Esophagus squamous epithelium (tissue), 5 donors: ENCODE measurements at regions not wholly inside any gene's neighbourhood (a gene's known extent, or its start where the extent isn't known, plus 50 kb on each side); places are given as distances from the start of the nearest gene placed in this dataset.
"Not testable (repeated sequence)": the region's sequence is repeated elsewhere in the genome, so short reads cannot be mapped to it uniquely, and the experiment has no call there.

Experiments used
- DNase-seq: peaks from one replicate; lab custom pipeline; 2025; lab: John Stamatoyannopoulos, UW
- H3K27ac ChIP-seq, 4 donors: fragments of 200-600 bp; sonication (generic); one replicate each; pipeline ENCODE4 v1.5.1; 2016 to 2019; ENCODE audit warnings: mild to moderate bottlenecking in 1 of 4
- H3K27me3 ChIP-seq, 4 donors: fragments of 200-600 bp; sonication (generic); 1 replicate in 3 of 4; 2 replicates in 1 of 4; pipeline versions ENCODE4 v1.5.1 to v1.6.0; 2017 to 2021; ENCODE audit warnings: antibody characterized with exemption in 1 of 4
- H3K36me3 ChIP-seq, 3 donors: fragments of 200-600 bp; sonication (generic); one replicate each; pipeline ENCODE4 v1.5.1; 2016 to 2019
- H3K4me1 ChIP-seq, 3 donors: fragments of 200-600 bp; sonication (generic); one replicate each; pipeline ENCODE4 v1.5.1; 2017 to 2019
- H3K4me3 ChIP-seq, 4 donors: fragments of 200-600 bp; sonication (generic); 1 replicate in 3 of 4; 2 replicates in 1 of 4; pipeline ENCODE4 v1.5.1; 2016 to 2019; ENCODE audit warnings: mild to moderate bottlenecking in 2 of 4, moderate library complexity in 1 of 4
- H3K9me3 ChIP-seq, 3 donors: fragments of 200-600 bp; sonication (generic); one replicate each; pipeline ENCODE4 v1.5.1; 2016 to 2019
- CTCF ChIP-seq, 6 experiments: fragments of 450-650 bp in 4 of 6; fragments of 200-600 bp in 2 of 6; sonication (generic) in 2 of 6; IDR thresholded peaks; one replicate each; pipeline ENCODE4 v1.5.1; 2016 to 2019; ENCODE audit warnings: antibody characterized with exemption in 6 of 6, mild to moderate bottlenecking in 4 of 6, moderate library complexity in 4 of 6
- POLR2A ChIP-seq, 4 donors: fragments of 450-650 bp; IDR thresholded peaks; one replicate each; pipeline ENCODE4 v1.6.1; 2017; ENCODE audit warnings: antibody characterized with exemption in 4 of 4, mild to moderate bottlenecking in 4 of 4, moderate library complexity in 3 of 4
- WGBS, 2 donors: methylation state at CpG; one replicate each; pipeline ENCODE4 v1.1.5; 2018; 5-methylcytosine and 5-hydroxymethylcytosine counted together
- intact Hi-C: fragments of 100-400 bp; cut with DNase I; formaldehyde crosslinking; loops from one replicate; pipeline ENCODE4 v1.15.0; 2022
- donor health status: DM: yes; HTN: yes; CAD: no.

- DNase-seq, result no peak
Observed at GRCh38 chr2:242041816-242042215, 172.3 kb downstream of the RTP5 start.

GRCh38 chr2:242043538-242044312 lies 174.2 kb downstream of the RTP5 start:
- Histone ChIP-seq H3K9me3 (no peaks in the 10 kb centered on the region), H3K27me3 (peaks cover 0 to 89% (median 7%) of the 10 kb centered on the region in 4 donors), H3K4me1 (no peaks in the 10 kb centered on the region), H3K4me3 (no peak overlapping the region), H3K27ac (no peak overlapping the region), H3K36me3 (no peaks in the 10 kb centered on the region)
- DNase-seq, result no peak
- intact Hi-C loops, result no loop called here
- TF ChIP-seq POLR2A (IDR thresholded peaks at IDR 0.05) (no peak), CTCF (IDR thresholded peaks at IDR 0.05) (no peak)
- 63 to 66% methylated on average over 10 to 12 of the region's 13 CpGs for WGBS, 2 donors

More at GRCh38 chr2:242041816-242042215, 172.3 kb downstream of the RTP5 start:
- Histone ChIP-seq H3K27me3 (peaks cover 0 to 94% (median 3%) of the 10 kb centered on the region in 4 donors), H3K9me3 (no peaks in the 10 kb centered on the region), H3K36me3 (no peaks in the 10 kb centered on the region), H3K4me3 (no peak overlapping the region), H3K27ac (no peak overlapping the region), H3K4me1 (no peaks in the 10 kb centered on the region)
- intact Hi-C loops, result no loop called here
- TF ChIP-seq POLR2A (IDR thresholded peaks at IDR 0.05) (no peak), CTCF (IDR thresholded peaks at IDR 0.05) (no peak)
- 86 to 96% methylated on average over 2 to 3 of the region's 3 CpGs for WGBS, 2 donors

- H3K4me1 ChIP-seq, result no peaks in the 10 kb centered on the region
- no peaks in the 10 kb centered on the region for H3K9me3 ChIP-seq
- no peaks in the 10 kb centered on the region for H3K36me3 ChIP-seq
- H3K27me3 ChIP-seq, result peaks cover 0 to 87% (median 7%) of the 10 kb centered on the region in 4 donors
- DNase-seq, result no peak
- no peak overlapping the region for H3K4me3 ChIP-seq
- H3K27ac ChIP-seq, result no peak overlapping the region
- intact Hi-C loops, result no loop called here
- 54% methylated on average over 3 of the region's 4 CpGs; no CpG with 5 or more reads in 1 of the 2 donors for WGBS, 2 donors
- TF ChIP-seq CTCF (IDR thresholded peaks at IDR 0.05) (no peak), POLR2A (IDR thresholded peaks at IDR 0.05) (no peak)
Observed at GRCh38 chr2:242044313-242044590, 174.7 kb downstream of the RTP5 start.

DNA sequence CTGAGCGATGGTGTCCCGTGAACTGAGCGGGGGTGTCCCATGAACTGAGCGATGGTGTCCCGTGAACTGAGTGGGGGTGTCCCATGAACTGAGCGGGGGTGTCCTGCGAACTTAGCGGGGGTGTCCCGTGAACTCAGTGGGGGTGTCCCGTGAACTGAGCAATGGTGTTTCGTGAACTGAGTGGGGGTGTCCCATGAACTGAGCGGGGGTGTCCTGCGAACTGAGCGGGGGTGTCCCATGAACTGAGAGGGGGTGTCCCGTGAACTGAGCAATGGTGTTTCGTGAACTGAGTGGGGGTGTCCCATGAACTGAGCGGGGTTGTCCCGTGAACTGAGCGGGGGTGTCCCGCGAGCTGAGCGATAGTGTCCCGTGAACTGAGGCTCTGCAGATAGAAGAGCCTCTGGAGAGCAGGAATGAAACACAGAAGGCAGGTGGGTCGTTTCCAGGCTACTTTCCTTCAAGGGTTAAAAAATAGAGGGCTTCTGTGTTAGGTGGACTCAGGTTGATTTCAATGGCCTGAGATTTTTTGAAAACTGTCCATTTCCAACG lies 176.1 kb downstream of the RTP5 start:
- H3K27ac ChIP-seq, H3K4me1 ChIP-seq, H3K36me3 ChIP-seq, intact Hi-C loops, DNase-seq, H3K4me3 ChIP-seq, H3K9me3 ChIP-seq: not testable (repeated sequence)
- peaks cover 0 to 78% (median 7%) of the 10 kb centered on the region in 4 donors for H3K27me3 ChIP-seq
- WGBS, 2 donors, result 90 to 94% methylated on average over 11 to 16 of the region's 25 CpGs

DNA sequence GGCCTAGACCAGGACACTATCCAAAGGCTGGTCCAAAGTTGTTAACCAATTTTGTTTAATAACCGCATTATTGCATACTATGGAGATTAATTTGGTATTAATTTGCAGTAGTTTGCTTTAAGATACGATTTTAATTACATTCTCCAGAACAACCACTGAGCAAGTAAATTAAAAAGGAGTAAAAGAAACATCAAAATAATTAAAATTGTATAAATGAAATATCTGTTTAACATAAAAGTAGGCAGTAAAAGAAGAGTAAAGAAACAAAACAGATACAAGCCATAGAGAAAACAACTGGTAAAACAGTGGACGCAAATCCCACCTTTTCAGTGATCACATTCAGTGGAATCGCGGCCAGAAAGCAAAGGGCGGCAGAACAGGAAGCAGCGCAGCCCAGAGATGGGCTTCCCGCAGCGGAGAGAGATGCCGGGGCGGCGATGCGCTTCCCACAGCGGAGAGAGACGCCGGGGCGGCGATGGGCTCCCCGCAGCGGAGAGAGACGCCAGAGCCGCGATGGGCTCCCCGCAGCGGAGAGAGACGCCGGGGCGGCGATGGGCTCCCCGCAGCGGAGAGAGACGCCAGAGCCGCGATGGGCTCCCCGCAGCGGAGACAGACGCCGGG lies 176.8 kb downstream of the RTP5 start:
- Histone ChIP-seq H3K27ac (no peak overlapping the region), H3K4me1 (no peaks in the 10 kb centered on the region), H3K36me3 (no peaks in the 10 kb centered on the region), H3K27me3 (peaks cover 0 to 72% (median 7%) of the 10 kb centered on the region in 4 donors), H3K4me3 (no peak overlapping the region), H3K9me3 (no peaks in the 10 kb centered on the region)
- no peak for TF ChIP-seq POLR2A (IDR thresholded peaks at IDR 0.05)
- no peak for TF ChIP-seq CTCF (IDR thresholded peaks at IDR 0.05)
- 71 to 83% methylated on average over 14 to 19 of the region's 38 CpGs for WGBS, 2 donors
- DNase-seq, result no peak
- intact Hi-C loops, result no loop called here
